ENCODE measurements at regions not wholly inside any gene's neighbourhood (a gene's known extent, or its start where the extent isn't known, plus 50 kb on each side); places are given as distances from the start of the nearest gene placed in this dataset.

DNA sequence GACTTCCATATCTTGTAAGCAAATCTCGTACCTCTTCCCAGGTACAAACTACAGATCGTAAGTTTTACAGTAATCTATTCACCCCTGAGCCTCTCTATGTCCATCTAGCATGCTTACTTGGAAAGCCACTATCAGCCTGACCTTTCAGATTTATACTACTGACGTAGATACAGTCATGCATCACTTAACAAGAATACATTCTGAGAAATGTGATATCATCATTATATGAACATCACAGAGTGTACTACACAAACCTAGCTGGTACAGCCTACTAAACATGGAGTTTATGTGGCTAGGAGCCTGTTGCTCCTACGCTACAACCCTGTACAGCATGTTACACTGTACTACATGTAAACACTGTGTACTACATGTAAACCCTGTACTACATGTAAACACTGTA is 293.2 kb upstream of the ZNF804A start:
- ATAC-seq (ENCODE audit: insufficient number of reproducible peaks, low FRiP score, low read depth) (no peak), DNase-seq (ENCODE audit: low spot score) (no peak)
- TF ChIP-seq, protein P1, sequence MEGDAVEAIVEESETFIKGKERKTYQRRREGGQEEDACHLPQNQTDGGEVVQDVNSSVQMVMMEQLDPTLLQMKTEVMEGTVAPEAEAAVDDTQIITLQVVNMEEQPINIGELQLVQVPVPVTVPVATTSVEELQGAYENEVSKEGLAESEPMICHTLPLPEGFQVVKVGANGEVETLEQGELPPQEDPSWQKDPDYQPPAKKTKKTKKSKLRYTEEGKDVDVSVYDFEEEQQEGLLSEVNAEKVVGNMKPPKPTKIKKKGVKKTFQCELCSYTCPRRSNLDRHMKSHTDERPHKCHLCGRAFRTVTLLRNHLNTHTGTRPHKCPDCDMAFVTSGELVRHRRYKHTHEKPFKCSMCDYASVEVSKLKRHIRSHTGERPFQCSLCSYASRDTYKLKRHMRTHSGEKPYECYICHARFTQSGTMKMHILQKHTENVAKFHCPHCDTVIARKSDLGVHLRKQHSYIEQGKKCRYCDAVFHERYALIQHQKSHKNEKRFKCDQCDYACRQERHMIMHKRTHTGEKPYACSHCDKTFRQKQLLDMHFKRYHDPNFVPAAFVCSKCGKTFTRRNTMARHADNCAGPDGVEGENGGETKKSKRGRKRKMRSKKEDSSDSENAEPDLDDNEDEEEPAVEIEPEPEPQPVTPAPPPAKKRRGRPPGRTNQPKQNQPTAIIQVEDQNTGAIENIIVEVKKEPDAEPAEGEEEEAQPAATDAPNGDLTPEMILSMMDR (IDR thresholded peaks at IDR 0.05), result no peak
- H3K4me3 ChIP-seq, result no peak overlapping the region
- no peaks in the 10 kb centered on the region for H3K27me3 ChIP-seq (replicated peaks; ENCODE audit: insufficient read depth)
- H3K4me1 ChIP-seq (ENCODE audit: control insufficient read depth in 1 of 2, low read depth in 2 of 2), result no peaks in the 10 kb centered on the region
- no peak overlapping the region for H3K27ac ChIP-seq
- H3K36me3 ChIP-seq, result no peaks in the 10 kb centered on the region
- H3K9me3 ChIP-seq, result no peaks in the 10 kb centered on the region

DNA sequence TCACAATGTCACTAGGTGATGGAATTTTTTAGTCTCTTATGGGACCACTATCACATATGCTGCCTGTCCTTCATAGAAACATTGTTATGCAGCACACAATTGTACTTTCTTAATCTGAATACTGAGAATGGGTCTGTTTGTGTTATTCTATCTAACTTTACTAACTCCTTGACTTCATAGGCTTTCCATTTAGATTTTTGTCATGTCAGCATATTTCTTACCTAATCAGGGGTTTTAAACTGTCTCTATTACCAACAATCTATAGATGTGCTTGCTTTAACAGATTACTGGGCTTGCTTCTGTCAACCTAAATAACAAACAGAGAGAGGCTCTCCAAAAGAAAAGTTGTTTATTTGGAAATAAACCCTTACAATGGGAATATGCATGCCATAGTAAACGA is 289.6 kb upstream of the ZNF804A start:
- TF ChIP-seq, protein P1 (IDR thresholded peaks at IDR 0.05), result no peak
- Histone ChIP-seq H3K9me3 (no peaks in the 10 kb centered on the region), H3K36me3 (no peaks in the 10 kb centered on the region), H3K27me3 (replicated peaks; ENCODE audit: insufficient read depth) (no peaks in the 10 kb centered on the region), H3K4me3 (no peak overlapping the region), H3K27ac (no peak overlapping the region), H3K4me1 (ENCODE audit: control insufficient read depth in 1 of 2, low read depth in 2 of 2) (no peaks in the 10 kb centered on the region)
- ATAC-seq (ENCODE audit: insufficient number of reproducible peaks, low FRiP score, low read depth), result no peak
- DNase-seq (ENCODE audit: low spot score), result no peak

DNA sequence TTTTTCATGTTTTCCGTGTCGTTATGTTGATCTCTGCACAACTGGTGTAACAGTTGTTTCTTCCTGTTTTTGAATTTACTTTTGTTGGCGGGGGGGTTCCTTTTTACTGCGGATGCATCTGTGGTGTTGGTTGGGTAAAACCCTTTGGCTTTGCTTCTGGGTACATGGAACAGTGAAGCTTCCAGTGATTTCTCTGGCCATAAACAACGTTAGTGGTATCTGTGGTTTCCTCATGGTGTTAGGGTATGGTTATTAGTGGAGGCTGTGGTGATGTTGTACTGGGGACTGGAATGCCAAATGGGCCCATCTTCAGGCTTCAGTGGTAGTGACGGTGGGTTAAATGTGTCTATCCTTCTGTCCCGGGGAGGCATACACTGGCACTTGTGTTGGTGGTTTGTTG is 285.4 kb upstream of the ZNF804A start:
- TF ChIP-seq, protein P1 (IDR thresholded peaks at IDR 0.05), result no peak
- no peak overlapping the region for H3K27ac ChIP-seq

DNA sequence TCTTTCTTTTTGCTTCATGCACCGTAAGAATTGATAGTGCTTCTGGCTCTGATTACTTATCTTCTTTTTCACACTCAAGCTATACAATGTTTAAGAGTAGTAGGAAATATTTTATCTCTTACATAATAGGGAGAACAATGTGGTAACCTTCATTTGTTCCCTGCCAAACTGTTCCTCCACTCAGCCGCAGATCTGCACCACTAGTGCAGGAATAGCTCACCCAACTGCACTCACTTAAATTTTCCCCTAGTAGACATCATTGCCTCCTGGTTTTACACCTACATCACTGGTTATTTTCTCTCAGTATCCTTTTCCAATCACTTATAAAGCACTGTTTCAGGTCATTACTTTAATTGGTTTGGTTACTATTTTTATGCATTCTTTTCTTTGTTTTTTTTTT is 283.5 kb upstream of the ZNF804A start:
- H3K36me3 ChIP-seq, result no peaks in the 10 kb centered on the region
- H3K27me3 ChIP-seq (replicated peaks; ENCODE audit: insufficient read depth), result no peaks in the 10 kb centered on the region
- no peak overlapping the region for H3K27ac ChIP-seq
- ATAC-seq (ENCODE audit: insufficient number of reproducible peaks, low FRiP score, low read depth) (no peak), DNase-seq (ENCODE audit: low spot score) (no peak)
- TF ChIP-seq, protein P1 (IDR thresholded peaks at IDR 0.05), result no peak
- H3K4me1 ChIP-seq (ENCODE audit: control insufficient read depth in 1 of 2, low read depth in 2 of 2), result no peaks in the 10 kb centered on the region
- H3K4me3 ChIP-seq, result no peak overlapping the region
- no peaks in the 10 kb centered on the region for H3K9me3 ChIP-seq

More for the DNA sequence above, 285.4 kb upstream of the ZNF804A start:
- Histone ChIP-seq H3K4me1 (ENCODE audit: control insufficient read depth in 1 of 2, low read depth in 2 of 2) (no peaks in the 10 kb centered on the region), H3K4me3 (no peak overlapping the region), H3K27me3 (replicated peaks; ENCODE audit: insufficient read depth) (no peaks in the 10 kb centered on the region), H3K36me3 (no peaks in the 10 kb centered on the region), H3K9me3 (no peaks in the 10 kb centered on the region)
- DNase-seq (ENCODE audit: low spot score), result no peak
- no peak for ATAC-seq (ENCODE audit: insufficient number of reproducible peaks, low FRiP score, low read depth)

DNA sequence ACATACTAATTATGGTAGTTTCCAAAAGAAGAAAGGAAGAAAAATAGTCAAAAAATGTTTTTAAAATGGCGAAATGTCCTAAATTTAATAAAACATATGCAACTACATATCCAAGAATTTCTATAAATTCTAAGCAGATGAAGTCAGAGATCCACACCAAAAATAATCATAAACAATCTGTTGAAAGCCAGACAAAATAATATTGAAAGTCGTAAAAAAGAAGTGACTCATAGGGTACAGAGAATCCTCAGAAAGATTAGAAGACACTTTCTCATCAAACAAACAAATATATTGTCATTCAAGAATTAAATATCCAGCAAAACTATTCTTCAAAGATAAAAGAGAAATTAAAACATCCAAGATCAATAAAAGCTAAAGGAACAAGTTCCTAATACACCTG is 281.4 kb upstream of the ZNF804A start:
- H3K4me1 ChIP-seq (ENCODE audit: control insufficient read depth in 1 of 2, low read depth in 2 of 2), result no peaks in the 10 kb centered on the region
- no peaks in the 10 kb centered on the region for H3K36me3 ChIP-seq
- ATAC-seq (ENCODE audit: insufficient number of reproducible peaks, low FRiP score, low read depth), result no peak
- no peak for DNase-seq (ENCODE audit: low spot score)
- no peaks in the 10 kb centered on the region for H3K9me3 ChIP-seq
- no peaks in the 10 kb centered on the region for H3K27me3 ChIP-seq (replicated peaks; ENCODE audit: insufficient read depth)
- no peak overlapping the region for H3K27ac ChIP-seq
- TF ChIP-seq, protein P1 (IDR thresholded peaks at IDR 0.05), result no peak
- no peak overlapping the region for H3K4me3 ChIP-seq
